K562 (cell line): ENCODE measurements at regions not wholly inside any gene's neighbourhood (a gene's known extent, or its start where the extent isn't known, plus 50 kb on each side); places are given as distances from the start of the nearest gene placed in this dataset.

Source experiments
- ATAC-seq: fragments of 200-7000 bp; cut with Tn5 transposase; 3 replicates; pipeline ENCODE4 v1.9.1; 2020; ENCODE audit warnings: moderate library complexity
- BruUV-seq: library from RNA; stranded (reverse); fragments of 400-500 nt; replicated peaks from 2 replicates; lab custom pipeline; 2021; lab: Mats Ljungman, UMichigan
- CTCF ChIA-PET: fragments of 300-600 bp; formaldehyde crosslinking; extraction: SDS; loops from one replicate; lab custom pipeline; 2021; ENCODE audit warnings: low intra/inter-chr PET ratio; lab: Yijun Ruan, JAX
- POLR2A ChIA-PET: fragments of 300-600, 350-650 bp; sonication (Branson Sonifier 250); formaldehyde crosslinking; extraction: SDS; loops from one replicate; lab custom pipeline; 2021; ENCODE audit warnings: antibody characterized with exemption, inconsistent platforms; lab: Yijun Ruan, JAX
- DNase-seq, 4 experiments: peaks; one replicate each; pipeline versions ENCODE4 v3.0.0 to v3.0.0-alpha.2; 2011 to 2018; ENCODE audit warnings: low spot score in 3 of 4, mixed read lengths in 3 of 4; ENCODE audit errors: extremely low read depth in 1 of 4
- FAIRE-seq: peaks from 2 replicates; lab custom pipeline; 2011; peaks lifted over from hg19 to GRCh38; lab: Jason Lieb, UNC
- H2AFZ ChIP-seq: 2 replicates; pipeline ENCODE4 v1.6.0; 2011; ENCODE audit warnings: low read depth, low read length, control low read depth, inconsistent platforms
- H3K27ac ChIP-seq: fragments of 200-600 bp; 3 replicates; pipeline ENCODE4 v1.8.0; 2011; ENCODE audit warnings: low read depth, mild to moderate bottlenecking, control low read depth, inconsistent platforms, low read length, moderate library complexity, mixed read lengths; ENCODE audit errors: extremely low read depth
- H3K27me3 ChIP-seq, 2 experiments: fragments of 300-600 bp in 1 of 2; 2 replicates in 1 of 2; 3 replicates in 1 of 2; pipeline versions ENCODE4 v1.6.0 to v1.8.0; 2011; ENCODE audit warnings: inconsistent platforms in 2 of 2, low read length in 2 of 2, mild to moderate bottlenecking in 1 of 2, mixed read lengths in 1 of 2, moderate library complexity in 1 of 2; ENCODE audit not compliant: control insufficient read depth in 2 of 2, insufficient read depth in 2 of 2
- H3K36me3 ChIP-seq: fragments of 300-600 bp; 3 replicates; pipeline ENCODE4 v1.8.0; 2011; ENCODE audit warnings: mild to moderate bottlenecking, low read length, inconsistent platforms; ENCODE audit not compliant: control insufficient read depth, insufficient read depth
- H3K4me1 ChIP-seq, 2 experiments: fragments of 200-600 bp in 1 of 2; replicated peaks in 1 of 2; 2 replicates in 1 of 2; 3 replicates in 1 of 2; pipeline versions ENCODE4 v1.5.1 to v1.8.0; 2011; ENCODE audit warnings: inconsistent platforms in 2 of 2, low read length in 2 of 2, mild to moderate bottlenecking in 1 of 2, mixed read lengths in 1 of 2, moderate library complexity in 1 of 2; ENCODE audit not compliant: control insufficient read depth in 2 of 2, insufficient read depth in 2 of 2
- H3K4me2 ChIP-seq: 2 replicates; pipeline ENCODE4 v1.6.1; 2011; ENCODE audit warnings: low read length, control low read depth, inconsistent platforms, mixed read lengths; ENCODE audit not compliant: insufficient read depth
- H3K4me3 ChIP-seq: fragments of 200-600 bp; sonication (generic), shearing (Covaris generic); 2 replicates; pipeline ENCODE4 v1.5.1; 2016; ENCODE audit warnings: control low read depth, inconsistent platforms
- H3K79me2 ChIP-seq: fragments of 200-600 bp; 3 replicates; pipeline ENCODE4 v1.8.0; 2011; ENCODE audit warnings: low read length, inconsistent platforms; ENCODE audit not compliant: control insufficient read depth, insufficient read depth
- H3K9ac ChIP-seq, 2 experiments: 2 replicates each; pipeline versions ENCODE4 v1.6.0 to v1.6.1; 2011; ENCODE audit warnings: low read depth in 2 of 2, low read length in 2 of 2, control low read depth in 1 of 2, inconsistent platforms in 1 of 2, mild to moderate bottlenecking in 1 of 2, mixed read lengths in 1 of 2; ENCODE audit not compliant: insufficient read depth in 1 of 2
- H3K9me1 ChIP-seq: one replicate; pipeline ENCODE4 v1.6.0; 2011; ENCODE audit warnings: inconsistent platforms, mild to moderate bottlenecking, low read length, moderate library complexity; ENCODE audit not compliant: control insufficient read depth, insufficient read depth
- H3K9me3 ChIP-seq: replicated peaks from 2 replicates; pipeline ENCODE4 v1.5.1; 2011; ENCODE audit warnings: low read depth, low read length, inconsistent platforms; ENCODE audit not compliant: control insufficient read depth, insufficient read depth
- H4K20me1 ChIP-seq: replicated peaks from 2 replicates; pipeline ENCODE4 v1.6.1; 2011; ENCODE audit warnings: low read length, inconsistent platforms, mixed read lengths; ENCODE audit not compliant: control insufficient read depth, insufficient read depth
- ARID1B ChIP-seq: fragments of 450-650 bp; IDR thresholded peaks from 2 replicates; pipeline ENCODE4 v1.6.1; 2016; ENCODE audit warnings: antibody characterized with exemption, mild to moderate bottlenecking, inconsistent platforms
- ARID4B ChIP-seq: sonication (generic); formaldehyde crosslinking; IDR thresholded peaks from 2 replicates; pipeline ENCODE4 v1.8.0; 2022; ENCODE audit warnings: mild to moderate bottlenecking, missing genetic modification reagents
- CEBPG ChIP-seq, 3 experiments: fragments of 200-800 bp in 1 of 3; sonication (Bioruptor generic) in 1 of 3; sonication (generic) in 1 of 3; formaldehyde crosslinking in 1 of 3; IDR thresholded peaks in 2 of 3; conservative IDR thresholded peaks in 1 of 3; 2 replicates each; pipeline versions ENCODE4 v1.6.1 to v1.8.0; 2016 to 2022; ENCODE audit warnings: missing compliant biosample characterization in 2 of 3, missing genetic modification characterization in 2 of 3, mild to moderate bottlenecking in 1 of 3, missing genetic modification reagents in 1 of 3
- DNMT1 ChIP-seq: fragments of 450-650 bp; IDR thresholded peaks from 2 replicates; pipeline ENCODE4 v1.6.1; 2016; ENCODE audit warnings: antibody characterized with exemption, mild to moderate bottlenecking
- POLR2A ChIP-seq: fragments of 450-650 bp; conservative IDR thresholded peaks from 2 replicates; pipeline ENCODE4 v1.6.1; 2016
- PRPF4 ChIP-seq: fragments of 200-400 bp; formaldehyde crosslinking; IDR thresholded peaks from one replicate; pipeline ENCODE4 v1.6.1; 2017; ENCODE audit warnings: low read length, low read depth, mild to moderate bottlenecking; ENCODE audit not compliant: insufficient read depth, poor library complexity, severe bottlenecking
- SMAD2 ChIP-seq: fragments of 150-350 bp; IDR thresholded peaks from 2 replicates; pipeline ENCODE4 v1.6.1; 2014; ENCODE audit warnings: low read depth, mild to moderate bottlenecking, low read length
- SMARCB1 ChIP-seq: IDR thresholded peaks from 2 replicates; pipeline ENCODE4 v1.6.1; 2011; ENCODE audit warnings: improper control_type of control experiment, low read depth; ENCODE audit not compliant: insufficient read length
- TCF7 ChIP-seq: sonication (generic); IDR thresholded peaks from 2 replicates; pipeline ENCODE4 v1.6.1; 2016; ENCODE audit warnings: antibody characterized with exemption, borderline replicate concordance
- TEAD4 ChIP-seq, 2 experiments: sonication (generic) in 1 of 2; formaldehyde crosslinking in 1 of 2; IDR thresholded peaks; 2 replicates each; pipeline versions ENCODE4 v1.6.1 to v1.8.0; 2012 to 2022; ENCODE audit warnings: borderline replicate concordance in 1 of 2, inconsistent platforms in 1 of 2, low read length in 1 of 2, mild to moderate bottlenecking in 1 of 2, missing genetic modification reagents in 1 of 2
- ZNF124 ChIP-seq: sonication (generic); formaldehyde crosslinking; IDR thresholded peaks from 2 replicates; pipeline ENCODE4 v1.8.1; 2022; ENCODE audit warnings: missing genetic modification reagents
- ZNF444 ChIP-seq: fragments of 250-450 bp; sonication (Bioruptor Pico); IDR thresholded peaks from 2 replicates; pipeline ENCODE4 v1.4.0; 2020; ENCODE audit warnings: mild to moderate bottlenecking, moderate library complexity
- ZSCAN29 ChIP-seq: fragments of 450-650 bp; IDR thresholded peaks from 2 replicates; pipeline ENCODE4 v1.6.1; 2017
- WGBS: fragments of 100-300 bp; shearing (Covaris generic); methylation state at CpG from one replicate; pipeline ENCODE4 v1.1.6; 2016; ENCODE audit warnings: low coverage, mixed read lengths; ENCODE audit not compliant: insufficient coverage; ENCODE audit errors: missing lambda C conversion rate; 5-methylcytosine and 5-hydroxymethylcytosine counted together
- in situ Hi-C: fragments of 300-500 bp; cut with MboI; formaldehyde crosslinking; loops from 4 replicates; pipeline ENCODE4 v1.15.0; 2018; ENCODE audit warnings: inconsistent platforms, mixed read lengths
- intact Hi-C: fragments of 100-400 bp; cut with micrococcal nuclease; formaldehyde crosslinking; loops from 2 replicates; pipeline ENCODE4 v1.14.2; 2022
- TF ChIP-seq, protein P1 (sequence below): sonication (generic); formaldehyde crosslinking; IDR thresholded peaks from 2 replicates; pipeline ENCODE4 v1.8.0; 2023; ENCODE audit warnings: mild to moderate bottlenecking, missing genetic modification reagents
- TF ChIP-seq, protein P2 (sequence below): fragments of 450-650 bp; IDR thresholded peaks from 2 replicates; pipeline ENCODE4 v1.6.1; 2017; ENCODE audit warnings: antibody characterized with exemption

DNA sequence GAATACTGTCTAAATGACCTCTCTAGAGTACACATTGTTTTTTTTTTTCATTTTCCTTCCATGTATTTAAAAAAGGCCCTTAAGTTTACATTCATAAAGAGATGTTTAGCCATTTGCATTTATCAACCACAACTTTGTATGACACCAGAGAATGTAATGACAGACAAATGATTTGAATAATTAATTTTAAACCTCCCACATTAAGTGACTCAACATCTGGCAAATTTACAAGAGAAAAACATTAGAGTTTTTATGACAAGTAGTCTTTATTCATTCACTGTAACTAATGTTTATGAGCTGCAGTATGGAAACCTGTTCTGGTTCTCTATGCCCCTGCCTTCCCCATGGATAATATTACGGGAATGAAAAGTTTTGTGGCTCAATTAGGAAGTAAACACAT is 1093.8 kb upstream of the CDH9 start:
- DNase-seq (no peak), ATAC-seq (no peak), FAIRE-seq (no peak)
- CTCF ChIA-PET, result no interaction called here
- no peaks in the 10 kb centered on the region for H3K4me1 ChIP-seq
- in situ Hi-C loops, result no loop called here
- no peak overlapping the region for H3K27ac ChIP-seq
- POLR2A ChIA-PET, result no interaction called here
- no peaks in the 10 kb centered on the region for H3K79me2 ChIP-seq
- WGBS, result 0% methylated on average over 1 of the region's 1 CpG
- no TSS peak for BruUV-seq
- H3K9me3 ChIP-seq, result no peaks in the 10 kb centered on the region
- intact Hi-C loops, result no loop called here
- H3K9me1 ChIP-seq, result no peaks in the 10 kb centered on the region
- H3K4me3 ChIP-seq, result no peak overlapping the region
- no peaks in the 10 kb centered on the region for H3K27me3 ChIP-seq
- no peaks in the 10 kb centered on the region for H3K36me3 ChIP-seq
- H2AFZ ChIP-seq, result no peak overlapping the region
- no peaks in the 10 kb centered on the region for H4K20me1 ChIP-seq
- no peak overlapping the region for H3K9ac ChIP-seq
- H3K4me2 ChIP-seq, result no peak overlapping the region
- no peak for TF ChIP-seq TEAD4 (IDR thresholded peaks at IDR 0.05; ENCODE audit: low read length)
- TF ChIP-seq TEAD4 (CRISPR knock-in tag; IDR thresholded peaks at IDR 0.05; ENCODE audit: borderline replicate concordance), result no peak
- TF ChIP-seq ZNF124, result no peak
- no peak for TF ChIP-seq PRPF4
- TF ChIP-seq ARID4B (CRISPR knock-in tag), result no peak
- TF ChIP-seq TCF7, result no peak
- TF ChIP-seq, protein P1, sequence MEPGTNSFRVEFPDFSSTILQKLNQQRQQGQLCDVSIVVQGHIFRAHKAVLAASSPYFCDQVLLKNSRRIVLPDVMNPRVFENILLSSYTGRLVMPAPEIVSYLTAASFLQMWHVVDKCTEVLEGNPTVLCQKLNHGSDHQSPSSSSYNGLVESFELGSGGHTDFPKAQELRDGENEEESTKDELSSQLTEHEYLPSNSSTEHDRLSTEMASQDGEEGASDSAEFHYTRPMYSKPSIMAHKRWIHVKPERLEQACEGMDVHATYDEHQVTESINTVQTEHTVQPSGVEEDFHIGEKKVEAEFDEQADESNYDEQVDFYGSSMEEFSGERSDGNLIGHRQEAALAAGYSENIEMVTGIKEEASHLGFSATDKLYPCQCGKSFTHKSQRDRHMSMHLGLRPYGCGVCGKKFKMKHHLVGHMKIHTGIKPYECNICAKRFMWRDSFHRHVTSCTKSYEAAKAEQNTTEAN (CRISPR knock-in tag), result no peak
- TF ChIP-seq ZSCAN29, result no peak
- TF ChIP-seq ZNF444 (CRISPR knock-in tag), result no peak
- TF ChIP-seq, protein P2, sequence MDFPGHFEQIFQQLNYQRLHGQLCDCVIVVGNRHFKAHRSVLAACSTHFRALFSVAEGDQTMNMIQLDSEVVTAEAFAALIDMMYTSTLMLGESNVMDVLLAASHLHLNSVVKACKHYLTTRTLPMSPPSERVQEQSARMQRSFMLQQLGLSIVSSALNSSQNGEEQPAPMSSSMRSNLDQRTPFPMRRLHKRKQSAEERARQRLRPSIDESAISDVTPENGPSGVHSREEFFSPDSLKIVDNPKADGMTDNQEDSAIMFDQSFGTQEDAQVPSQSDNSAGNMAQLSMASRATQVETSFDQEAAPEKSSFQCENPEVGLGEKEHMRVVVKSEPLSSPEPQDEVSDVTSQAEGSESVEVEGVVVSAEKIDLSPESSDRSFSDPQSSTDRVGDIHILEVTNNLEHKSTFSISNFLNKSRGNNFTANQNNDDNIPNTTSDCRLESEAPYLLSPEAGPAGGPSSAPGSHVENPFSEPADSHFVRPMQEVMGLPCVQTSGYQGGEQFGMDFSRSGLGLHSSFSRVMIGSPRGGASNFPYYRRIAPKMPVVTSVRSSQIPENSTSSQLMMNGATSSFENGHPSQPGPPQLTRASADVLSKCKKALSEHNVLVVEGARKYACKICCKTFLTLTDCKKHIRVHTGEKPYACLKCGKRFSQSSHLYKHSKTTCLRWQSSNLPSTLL, result no peak
- no peak for TF ChIP-seq SMARCB1
- TF ChIP-seq POLR2A, result no peak
- no peak for TF ChIP-seq SMAD2
- no peak for TF ChIP-seq DNMT1
- TF ChIP-seq ARID1B, result no peak
- no peak for TF ChIP-seq CEBPG (CRISPR knock-in tag; IDR thresholded peaks at IDR 0.05)
- TF ChIP-seq CEBPG (tag; conservative IDR thresholded peaks at IDR 0.05 in 1 of 2, IDR thresholded peaks at IDR 0.05 in 1 of 2), result no peak
